H1 (cell line): ENCODE measurements at regions not wholly inside any gene's neighbourhood (a gene's known extent, or its start where the extent isn't known, plus 50 kb on each side); places are given as distances from the start of the nearest gene placed in this dataset.

Experiments used
- JUND ChIP-seq: IDR thresholded peaks from 2 replicates; pipeline ENCODE4 v1.6.1; 2011; ENCODE audit warnings: mild to moderate bottlenecking, improper control_type of control experiment, low read length
- RXRA ChIP-seq: IDR thresholded peaks from 2 replicates; pipeline ENCODE4 v1.6.1; 2011; ENCODE audit warnings: low read depth, mild to moderate bottlenecking, low read length, moderate library complexity; ENCODE audit not compliant: insufficient read depth
- TF ChIP-seq, protein P1 (sequence below): fragments of 300-600 bp; sonication (generic); IDR thresholded peaks from 2 replicates; pipeline ENCODE4 v1.7.1; 2012; ENCODE audit warnings: low read length, moderate library complexity, mild to moderate bottlenecking, inconsistent platforms; ENCODE audit not compliant: insufficient replicate concordance
- TF ChIP-seq, protein P2 (sequence below): IDR thresholded peaks from 2 replicates; pipeline ENCODE4 v1.6.1; 2012; ENCODE audit warnings: inconsistent platforms
- TF ChIP-seq, protein P3 (sequence below): IDR thresholded peaks from 2 replicates; pipeline ENCODE4 v1.6.1; 2012; ENCODE audit warnings: low read length, inconsistent platforms

DNA sequence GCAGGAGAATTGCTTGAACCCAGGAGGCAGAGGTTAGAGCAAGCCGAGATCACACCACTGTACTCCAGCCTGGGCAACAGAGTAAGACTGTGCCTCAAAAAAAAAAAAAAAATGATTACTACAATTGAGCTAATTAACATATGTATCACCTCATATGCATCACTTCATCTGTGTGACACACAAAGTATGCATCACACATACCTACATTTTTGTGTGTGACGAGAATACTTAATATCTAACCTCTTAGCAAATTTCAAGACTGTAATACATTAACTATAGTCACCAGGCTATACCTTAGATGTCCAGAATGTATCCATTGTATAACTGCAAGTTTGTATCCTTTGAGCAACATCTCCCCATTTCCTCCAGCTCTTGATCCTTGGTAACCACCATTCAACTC lies 214.2 kb upstream of the MON1B start (continued):
- TF ChIP-seq, protein P1, sequence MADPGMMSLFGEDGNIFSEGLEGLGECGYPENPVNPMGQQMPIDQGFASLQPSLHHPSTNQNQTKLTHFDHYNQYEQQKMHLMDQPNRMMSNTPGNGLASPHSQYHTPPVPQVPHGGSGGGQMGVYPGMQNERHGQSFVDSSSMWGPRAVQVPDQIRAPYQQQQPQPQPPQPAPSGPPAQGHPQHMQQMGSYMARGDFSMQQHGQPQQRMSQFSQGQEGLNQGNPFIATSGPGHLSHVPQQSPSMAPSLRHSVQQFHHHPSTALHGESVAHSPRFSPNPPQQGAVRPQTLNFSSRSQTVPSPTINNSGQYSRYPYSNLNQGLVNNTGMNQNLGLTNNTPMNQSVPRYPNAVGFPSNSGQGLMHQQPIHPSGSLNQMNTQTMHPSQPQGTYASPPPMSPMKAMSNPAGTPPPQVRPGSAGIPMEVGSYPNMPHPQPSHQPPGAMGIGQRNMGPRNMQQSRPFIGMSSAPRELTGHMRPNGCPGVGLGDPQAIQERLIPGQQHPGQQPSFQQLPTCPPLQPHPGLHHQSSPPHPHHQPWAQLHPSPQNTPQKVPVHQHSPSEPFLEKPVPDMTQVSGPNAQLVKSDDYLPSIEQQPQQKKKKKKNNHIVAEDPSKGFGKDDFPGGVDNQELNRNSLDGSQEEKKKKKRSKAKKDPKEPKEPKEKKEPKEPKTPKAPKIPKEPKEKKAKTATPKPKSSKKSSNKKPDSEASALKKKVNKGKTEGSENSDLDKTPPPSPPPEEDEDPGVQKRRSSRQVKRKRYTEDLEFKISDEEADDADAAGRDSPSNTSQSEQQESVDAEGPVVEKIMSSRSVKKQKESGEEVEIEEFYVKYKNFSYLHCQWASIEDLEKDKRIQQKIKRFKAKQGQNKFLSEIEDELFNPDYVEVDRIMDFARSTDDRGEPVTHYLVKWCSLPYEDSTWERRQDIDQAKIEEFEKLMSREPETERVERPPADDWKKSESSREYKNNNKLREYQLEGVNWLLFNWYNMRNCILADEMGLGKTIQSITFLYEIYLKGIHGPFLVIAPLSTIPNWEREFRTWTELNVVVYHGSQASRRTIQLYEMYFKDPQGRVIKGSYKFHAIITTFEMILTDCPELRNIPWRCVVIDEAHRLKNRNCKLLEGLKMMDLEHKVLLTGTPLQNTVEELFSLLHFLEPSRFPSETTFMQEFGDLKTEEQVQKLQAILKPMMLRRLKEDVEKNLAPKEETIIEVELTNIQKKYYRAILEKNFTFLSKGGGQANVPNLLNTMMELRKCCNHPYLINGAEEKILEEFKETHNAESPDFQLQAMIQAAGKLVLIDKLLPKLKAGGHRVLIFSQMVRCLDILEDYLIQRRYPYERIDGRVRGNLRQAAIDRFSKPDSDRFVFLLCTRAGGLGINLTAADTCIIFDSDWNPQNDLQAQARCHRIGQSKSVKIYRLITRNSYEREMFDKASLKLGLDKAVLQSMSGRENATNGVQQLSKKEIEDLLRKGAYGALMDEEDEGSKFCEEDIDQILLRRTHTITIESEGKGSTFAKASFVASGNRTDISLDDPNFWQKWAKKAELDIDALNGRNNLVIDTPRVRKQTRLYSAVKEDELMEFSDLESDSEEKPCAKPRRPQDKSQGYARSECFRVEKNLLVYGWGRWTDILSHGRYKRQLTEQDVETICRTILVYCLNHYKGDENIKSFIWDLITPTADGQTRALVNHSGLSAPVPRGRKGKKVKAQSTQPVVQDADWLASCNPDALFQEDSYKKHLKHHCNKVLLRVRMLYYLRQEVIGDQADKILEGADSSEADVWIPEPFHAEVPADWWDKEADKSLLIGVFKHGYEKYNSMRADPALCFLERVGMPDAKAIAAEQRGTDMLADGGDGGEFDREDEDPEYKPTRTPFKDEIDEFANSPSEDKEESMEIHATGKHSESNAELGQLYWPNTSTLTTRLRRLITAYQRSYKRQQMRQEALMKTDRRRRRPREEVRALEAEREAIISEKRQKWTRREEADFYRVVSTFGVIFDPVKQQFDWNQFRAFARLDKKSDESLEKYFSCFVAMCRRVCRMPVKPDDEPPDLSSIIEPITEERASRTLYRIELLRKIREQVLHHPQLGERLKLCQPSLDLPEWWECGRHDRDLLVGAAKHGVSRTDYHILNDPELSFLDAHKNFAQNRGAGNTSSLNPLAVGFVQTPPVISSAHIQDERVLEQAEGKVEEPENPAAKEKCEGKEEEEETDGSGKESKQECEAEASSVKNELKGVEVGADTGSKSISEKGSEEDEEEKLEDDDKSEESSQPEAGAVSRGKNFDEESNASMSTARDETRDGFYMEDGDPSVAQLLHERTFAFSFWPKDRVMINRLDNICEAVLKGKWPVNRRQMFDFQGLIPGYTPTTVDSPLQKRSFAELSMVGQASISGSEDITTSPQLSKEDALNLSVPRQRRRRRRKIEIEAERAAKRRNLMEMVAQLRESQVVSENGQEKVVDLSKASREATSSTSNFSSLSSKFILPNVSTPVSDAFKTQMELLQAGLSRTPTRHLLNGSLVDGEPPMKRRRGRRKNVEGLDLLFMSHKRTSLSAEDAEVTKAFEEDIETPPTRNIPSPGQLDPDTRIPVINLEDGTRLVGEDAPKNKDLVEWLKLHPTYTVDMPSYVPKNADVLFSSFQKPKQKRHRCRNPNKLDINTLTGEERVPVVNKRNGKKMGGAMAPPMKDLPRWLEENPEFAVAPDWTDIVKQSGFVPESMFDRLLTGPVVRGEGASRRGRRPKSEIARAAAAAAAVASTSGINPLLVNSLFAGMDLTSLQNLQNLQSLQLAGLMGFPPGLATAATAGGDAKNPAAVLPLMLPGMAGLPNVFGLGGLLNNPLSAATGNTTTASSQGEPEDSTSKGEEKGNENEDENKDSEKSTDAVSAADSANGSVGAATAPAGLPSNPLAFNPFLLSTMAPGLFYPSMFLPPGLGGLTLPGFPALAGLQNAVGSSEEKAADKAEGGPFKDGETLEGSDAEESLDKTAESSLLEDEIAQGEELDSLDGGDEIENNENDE: no peak
- TF ChIP-seq, protein P2, sequence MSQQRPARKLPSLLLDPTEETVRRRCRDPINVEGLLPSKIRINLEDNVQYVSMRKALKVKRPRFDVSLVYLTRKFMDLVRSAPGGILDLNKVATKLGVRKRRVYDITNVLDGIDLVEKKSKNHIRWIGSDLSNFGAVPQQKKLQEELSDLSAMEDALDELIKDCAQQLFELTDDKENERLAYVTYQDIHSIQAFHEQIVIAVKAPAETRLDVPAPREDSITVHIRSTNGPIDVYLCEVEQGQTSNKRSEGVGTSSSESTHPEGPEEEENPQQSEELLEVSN: no peak
- TF ChIP-seq RXRA (no peak), JUND (no peak)
- TF ChIP-seq, protein P3, sequence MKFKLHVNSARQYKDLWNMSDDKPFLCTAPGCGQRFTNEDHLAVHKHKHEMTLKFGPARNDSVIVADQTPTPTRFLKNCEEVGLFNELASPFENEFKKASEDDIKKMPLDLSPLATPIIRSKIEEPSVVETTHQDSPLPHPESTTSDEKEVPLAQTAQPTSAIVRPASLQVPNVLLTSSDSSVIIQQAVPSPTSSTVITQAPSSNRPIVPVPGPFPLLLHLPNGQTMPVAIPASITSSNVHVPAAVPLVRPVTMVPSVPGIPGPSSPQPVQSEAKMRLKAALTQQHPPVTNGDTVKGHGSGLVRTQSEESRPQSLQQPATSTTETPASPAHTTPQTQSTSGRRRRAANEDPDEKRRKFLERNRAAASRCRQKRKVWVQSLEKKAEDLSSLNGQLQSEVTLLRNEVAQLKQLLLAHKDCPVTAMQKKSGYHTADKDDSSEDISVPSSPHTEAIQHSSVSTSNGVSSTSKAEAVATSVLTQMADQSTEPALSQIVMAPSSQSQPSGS: no peak
